PC-3 (cell line): ENCODE measurements at regions not wholly inside any gene's neighbourhood (a gene's known extent, or its start where the extent isn't known, plus 50 kb on each side); places are given as distances from the start of the nearest gene placed in this dataset.

Source experiments
- EZH2phosphoT487 ChIP-seq: fragments of 300-600 bp; sonication (generic); IDR thresholded peaks from 2 replicates; pipeline ENCODE4 v1.6.1; 2018; ENCODE audit warnings: mild to moderate bottlenecking, antibody characterized with exemption, low read length, borderline replicate concordance
- TF ChIP-seq, protein P1 (sequence below): fragments of 300-600 bp; sonication (generic); conservative IDR thresholded peaks from 2 replicates; pipeline ENCODE4 v1.5.1; 2017; ENCODE audit warnings: antibody characterized with exemption, low read depth, mild to moderate bottlenecking, low read length

DNA sequence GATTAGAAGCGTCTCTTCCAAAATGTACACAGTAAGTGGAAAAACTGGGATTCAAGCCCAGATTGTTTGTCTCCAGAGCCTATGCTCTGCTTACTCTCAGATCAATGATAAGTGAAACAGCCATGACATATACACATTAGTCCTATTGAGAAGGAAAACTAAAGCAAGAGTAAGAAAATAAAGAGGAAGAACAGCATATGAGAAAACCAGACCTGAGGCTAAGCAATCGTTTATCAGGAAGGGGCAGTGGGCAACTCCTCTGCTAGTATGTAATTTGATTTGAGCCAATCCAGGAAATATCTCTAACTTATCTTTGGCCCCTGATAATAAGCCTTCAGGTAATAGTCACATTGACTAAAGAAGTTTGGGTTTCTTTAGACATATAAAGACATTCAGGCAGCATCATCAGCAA lies 789.9 kb upstream of the C9orf72 start:
- TF ChIP-seq, protein P1, sequence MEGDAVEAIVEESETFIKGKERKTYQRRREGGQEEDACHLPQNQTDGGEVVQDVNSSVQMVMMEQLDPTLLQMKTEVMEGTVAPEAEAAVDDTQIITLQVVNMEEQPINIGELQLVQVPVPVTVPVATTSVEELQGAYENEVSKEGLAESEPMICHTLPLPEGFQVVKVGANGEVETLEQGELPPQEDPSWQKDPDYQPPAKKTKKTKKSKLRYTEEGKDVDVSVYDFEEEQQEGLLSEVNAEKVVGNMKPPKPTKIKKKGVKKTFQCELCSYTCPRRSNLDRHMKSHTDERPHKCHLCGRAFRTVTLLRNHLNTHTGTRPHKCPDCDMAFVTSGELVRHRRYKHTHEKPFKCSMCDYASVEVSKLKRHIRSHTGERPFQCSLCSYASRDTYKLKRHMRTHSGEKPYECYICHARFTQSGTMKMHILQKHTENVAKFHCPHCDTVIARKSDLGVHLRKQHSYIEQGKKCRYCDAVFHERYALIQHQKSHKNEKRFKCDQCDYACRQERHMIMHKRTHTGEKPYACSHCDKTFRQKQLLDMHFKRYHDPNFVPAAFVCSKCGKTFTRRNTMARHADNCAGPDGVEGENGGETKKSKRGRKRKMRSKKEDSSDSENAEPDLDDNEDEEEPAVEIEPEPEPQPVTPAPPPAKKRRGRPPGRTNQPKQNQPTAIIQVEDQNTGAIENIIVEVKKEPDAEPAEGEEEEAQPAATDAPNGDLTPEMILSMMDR, result no peak
- no peak for TF ChIP-seq EZH2phosphoT487
